AG09319 (cell line): ENCODE measurements at regions not wholly inside any gene's neighbourhood (a gene's known extent, or its start where the extent isn't known, plus 50 kb on each side); places are given as distances from the start of the nearest gene placed in this dataset.

Experiments
- DNase-seq: peaks from one replicate; pipeline ENCODE4 v3.0.0-alpha.2; 2010; ENCODE audit warnings: low read depth; ENCODE audit errors: extremely low read depth
- TF ChIP-seq, protein P1 (sequence below): IDR thresholded peaks from 2 replicates; pipeline ENCODE4 v1.5.1; 2011; ENCODE audit warnings: low read depth, mild to moderate bottlenecking, inconsistent platforms, low read length, moderate library complexity

DNA sequence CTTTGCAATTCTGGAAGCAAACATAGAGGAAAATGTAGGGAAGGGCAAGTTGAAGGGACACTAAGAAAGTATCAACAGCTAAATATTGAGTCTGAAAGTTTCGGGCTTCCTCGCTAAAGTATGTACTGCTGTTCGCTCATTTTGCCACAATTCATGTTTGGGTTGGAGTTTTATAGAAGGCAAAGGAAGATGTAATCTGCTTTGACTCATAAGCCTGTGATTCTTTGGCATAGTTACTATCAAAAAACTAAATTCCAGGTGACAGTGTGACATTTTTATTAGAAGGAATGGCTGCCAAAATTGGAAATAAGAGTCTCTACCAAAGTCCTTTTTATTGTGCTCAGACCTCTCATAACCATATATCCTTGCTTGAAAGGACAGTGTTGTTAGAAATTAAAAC, 336.7 kb upstream of the ADGRL3 start:
- DNase-seq, result no peak
- TF ChIP-seq, protein P1, sequence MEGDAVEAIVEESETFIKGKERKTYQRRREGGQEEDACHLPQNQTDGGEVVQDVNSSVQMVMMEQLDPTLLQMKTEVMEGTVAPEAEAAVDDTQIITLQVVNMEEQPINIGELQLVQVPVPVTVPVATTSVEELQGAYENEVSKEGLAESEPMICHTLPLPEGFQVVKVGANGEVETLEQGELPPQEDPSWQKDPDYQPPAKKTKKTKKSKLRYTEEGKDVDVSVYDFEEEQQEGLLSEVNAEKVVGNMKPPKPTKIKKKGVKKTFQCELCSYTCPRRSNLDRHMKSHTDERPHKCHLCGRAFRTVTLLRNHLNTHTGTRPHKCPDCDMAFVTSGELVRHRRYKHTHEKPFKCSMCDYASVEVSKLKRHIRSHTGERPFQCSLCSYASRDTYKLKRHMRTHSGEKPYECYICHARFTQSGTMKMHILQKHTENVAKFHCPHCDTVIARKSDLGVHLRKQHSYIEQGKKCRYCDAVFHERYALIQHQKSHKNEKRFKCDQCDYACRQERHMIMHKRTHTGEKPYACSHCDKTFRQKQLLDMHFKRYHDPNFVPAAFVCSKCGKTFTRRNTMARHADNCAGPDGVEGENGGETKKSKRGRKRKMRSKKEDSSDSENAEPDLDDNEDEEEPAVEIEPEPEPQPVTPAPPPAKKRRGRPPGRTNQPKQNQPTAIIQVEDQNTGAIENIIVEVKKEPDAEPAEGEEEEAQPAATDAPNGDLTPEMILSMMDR, result no peak

DNA sequence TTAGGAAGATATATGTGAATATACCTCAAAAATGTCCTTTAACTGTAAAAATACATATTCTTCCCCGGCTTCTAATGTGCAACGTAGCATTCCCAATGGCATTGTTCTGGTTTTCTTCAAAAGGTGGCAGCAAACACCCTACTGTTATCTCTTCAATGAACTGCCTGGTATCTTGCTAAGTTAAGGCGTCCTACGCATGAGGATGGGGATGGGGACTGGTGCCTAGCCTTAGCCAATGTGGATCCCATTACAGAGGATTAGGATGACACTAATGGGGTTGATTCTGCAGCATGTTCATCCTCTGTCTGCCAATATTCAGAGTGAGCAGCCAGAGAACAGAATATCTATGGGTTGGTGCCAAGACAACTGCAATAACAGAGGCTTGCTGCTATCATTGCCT, 334.9 kb upstream of the ADGRL3 start:
- no peak for DNase-seq
- TF ChIP-seq, protein P1, result no peak

DNA sequence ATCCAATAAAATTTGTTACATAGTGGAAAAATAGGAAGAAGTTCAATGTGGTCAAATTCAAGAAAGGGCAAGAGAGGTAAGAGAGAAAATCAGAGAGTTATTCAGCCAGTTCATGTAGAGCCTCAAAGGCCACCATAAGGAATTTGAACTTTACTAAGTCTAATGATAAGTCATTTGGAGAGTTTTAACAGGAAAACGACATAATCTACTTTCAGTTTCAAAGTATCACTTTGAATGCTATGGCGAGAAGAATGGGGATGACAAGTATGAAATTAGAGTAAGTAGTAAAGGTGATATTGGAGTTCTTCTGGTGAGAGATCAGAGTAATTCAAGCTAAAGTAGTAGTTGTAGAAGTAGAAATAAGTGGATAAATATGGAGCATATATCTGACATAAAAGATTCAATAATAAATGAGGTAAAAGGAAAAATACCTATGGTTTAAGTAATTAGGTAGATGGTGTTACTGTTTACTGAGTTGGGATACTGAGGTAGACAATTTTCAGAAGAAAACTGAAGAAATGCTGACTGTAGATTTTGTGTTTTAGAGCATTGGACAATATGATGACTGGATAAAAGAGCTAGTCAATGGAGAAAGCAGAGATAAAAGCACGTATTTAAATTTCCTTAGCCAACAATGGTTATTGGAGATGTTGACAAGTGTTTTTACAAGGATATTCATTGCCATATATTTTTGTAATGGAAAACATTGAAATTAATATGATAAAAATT, 331.7 kb upstream of the ADGRL3 start:
- TF ChIP-seq, protein P1, result no peak
- no peak for DNase-seq

DNA sequence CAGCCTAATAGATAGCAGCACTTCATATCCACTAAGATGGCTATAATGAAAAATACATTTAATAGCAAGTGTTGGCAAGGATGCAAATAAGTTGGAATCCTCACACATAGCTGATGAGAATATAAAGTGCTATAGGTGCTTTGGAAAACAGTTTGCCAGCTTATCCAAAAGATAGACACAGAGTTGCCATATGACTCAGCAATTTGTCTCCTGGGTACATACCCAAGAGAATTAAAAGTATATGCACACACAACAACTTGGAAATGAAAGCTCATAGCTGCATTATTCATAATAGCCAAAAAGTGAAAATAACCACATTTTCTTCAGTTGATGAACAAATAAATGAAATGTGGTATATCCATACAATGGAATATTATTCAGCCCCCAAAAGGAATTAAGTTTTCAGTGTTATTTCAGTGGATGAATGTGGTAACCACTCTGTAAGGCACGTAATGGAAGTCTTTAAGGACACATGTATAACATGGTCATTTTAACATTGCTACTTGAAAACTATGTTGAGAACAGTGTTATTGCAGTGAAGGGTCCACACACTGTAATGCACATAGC, 320.9 kb upstream of the ADGRL3 start:
- TF ChIP-seq, protein P1, result no peak

DNA sequence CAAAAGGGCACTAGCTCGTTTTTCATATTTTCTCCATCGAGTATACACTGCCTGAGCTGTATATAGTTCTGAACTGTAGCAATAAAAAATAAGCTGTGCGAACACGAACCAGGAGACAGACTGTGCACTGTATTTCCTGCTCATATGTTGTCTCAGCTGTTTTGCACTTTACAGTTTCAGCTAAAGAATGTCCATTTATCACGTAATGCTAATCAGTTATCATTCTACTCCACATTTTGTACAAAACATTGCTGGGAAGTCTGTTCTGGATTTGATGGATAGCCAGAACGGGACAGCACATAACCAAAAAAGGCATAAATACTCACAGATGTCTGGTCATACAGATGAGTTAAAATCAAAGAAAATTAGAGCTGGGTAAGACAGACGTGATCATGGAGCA, 315.5 kb upstream of the ADGRL3 start:
- no peak for DNase-seq

More for the DNA sequence above, 320.9 kb upstream of the ADGRL3 start:
- DNase-seq, result no peak

DNA sequence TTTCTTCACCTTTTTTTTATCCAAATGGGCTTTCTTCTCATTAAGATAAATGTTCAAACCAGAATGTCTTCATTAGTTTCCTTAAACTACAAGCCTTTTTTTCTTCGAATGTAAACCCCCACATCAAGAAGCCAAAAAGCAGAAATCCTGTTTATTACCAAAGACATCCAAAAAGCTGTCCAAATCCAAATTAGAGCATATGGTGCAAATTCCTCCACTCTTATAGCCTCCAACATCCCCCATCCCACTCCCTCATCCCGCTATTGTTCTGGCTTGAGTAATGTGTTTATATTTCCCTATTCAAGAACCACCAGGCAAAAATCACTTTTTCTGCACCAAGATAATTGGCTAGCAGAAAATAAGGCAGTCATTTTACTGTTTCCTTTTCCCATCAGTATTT, 315.1 kb upstream of the ADGRL3 start:
- DNase-seq, result no peak
- TF ChIP-seq, protein P1, result no peak

More for the DNA sequence above, 315.5 kb upstream of the ADGRL3 start:
- TF ChIP-seq, protein P1, result no peak

DNA sequence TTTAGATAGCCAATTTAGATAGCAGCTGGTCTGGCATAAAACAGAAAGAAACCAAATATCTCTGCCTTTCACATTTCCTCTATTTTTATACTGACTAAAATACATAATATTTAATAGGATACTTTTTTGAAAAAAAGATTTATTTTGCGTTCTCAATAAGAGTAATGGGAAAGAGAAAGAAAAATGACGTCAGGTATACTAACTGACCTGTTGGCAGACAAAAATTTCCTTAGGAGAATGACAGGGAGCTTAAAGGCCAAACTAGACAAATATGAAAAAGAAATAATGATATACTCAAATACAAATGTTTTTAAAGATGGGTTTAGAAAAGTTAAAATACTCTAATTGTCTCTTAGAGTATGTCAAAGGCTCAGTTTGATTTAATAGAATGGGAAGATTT, 309.4 kb upstream of the ADGRL3 start:
- TF ChIP-seq, protein P1, result no peak
- DNase-seq, result no peak
